HG03439 (cell line): ENCODE measurements at regions not wholly inside any gene's neighbourhood (a gene's known extent, or its start where the extent isn't known, plus 50 kb on each side); places are given as distances from the start of the nearest gene placed in this dataset.
A peak's percentile ranks its signal among the peaks of the same experiment; 100 is the strongest.
"Not testable (repeated sequence)": the region's sequence is repeated elsewhere in the genome, so short reads cannot be mapped to it uniquely, and the experiment has no call there.

ENCODE experiments used
- ATAC-seq: cut with Tn5 transposase; IDR thresholded peaks from one replicate; pipeline ENCODE4 v1.9.1; 2021; ENCODE audit warnings: mild to moderate bottlenecking, moderate library complexity; ENCODE audit not compliant: unreplicated experiment

DNA sequence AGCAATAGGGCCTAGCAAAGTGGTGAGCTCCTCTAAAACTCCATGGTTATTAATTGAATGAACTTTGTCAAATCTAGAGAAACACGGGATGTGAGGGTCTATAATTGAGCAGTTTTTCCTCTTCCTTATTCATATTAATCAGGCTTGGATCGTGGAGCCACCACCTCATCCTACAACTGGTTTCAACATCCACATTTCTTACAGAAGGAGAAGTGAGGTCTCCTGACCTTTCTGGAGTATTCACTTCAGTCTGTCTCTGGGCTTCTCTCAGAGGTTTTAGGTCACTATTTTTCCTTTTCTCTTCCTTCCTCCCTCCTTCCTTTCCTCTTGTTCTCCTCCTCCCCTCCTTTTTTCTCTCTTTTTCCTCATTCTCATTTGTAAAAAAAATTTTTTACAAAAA, 177.3 kb upstream of the ACTBL2 start:
- no peak for ATAC-seq

DNA sequence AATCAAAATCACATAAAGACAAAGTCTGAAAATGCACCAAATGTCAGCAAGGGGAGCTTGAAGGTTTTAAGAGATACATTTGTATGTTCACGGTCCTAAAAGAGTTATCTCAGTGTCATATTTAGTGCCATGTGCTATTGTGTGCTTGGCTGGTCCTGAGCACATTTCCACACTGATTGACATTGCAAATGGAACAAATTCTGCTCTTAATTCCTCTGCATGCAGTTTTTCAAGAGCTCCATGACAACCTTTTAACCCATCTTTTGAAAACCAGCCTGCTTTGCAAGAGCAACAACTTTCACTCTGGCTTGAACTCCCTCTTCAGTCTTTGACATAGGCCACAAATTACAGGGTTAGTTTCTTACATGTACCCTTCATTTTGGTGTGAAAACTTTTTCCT, 175.4 kb upstream of the ACTBL2 start:
- no peak for ATAC-seq

DNA sequence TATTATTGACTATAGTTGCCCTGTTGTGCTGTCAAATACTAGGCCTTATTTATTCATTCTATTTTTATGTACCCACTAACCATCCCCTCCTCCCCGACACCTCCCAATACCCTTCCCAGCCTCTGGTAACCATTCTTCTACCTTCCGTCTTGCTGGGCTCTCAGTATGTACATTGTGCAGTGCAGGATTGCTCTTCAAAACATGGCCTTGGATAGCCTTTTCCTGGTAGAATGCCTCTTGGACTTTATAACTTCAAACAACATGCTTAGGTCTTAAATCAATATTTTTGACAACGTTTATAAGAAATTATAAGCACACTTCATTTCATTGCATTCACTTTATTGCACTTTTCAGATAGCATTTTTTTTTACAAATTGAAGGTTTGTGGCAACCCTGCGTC, 172.6 kb upstream of the ACTBL2 start:
- no peak for ATAC-seq

DNA sequence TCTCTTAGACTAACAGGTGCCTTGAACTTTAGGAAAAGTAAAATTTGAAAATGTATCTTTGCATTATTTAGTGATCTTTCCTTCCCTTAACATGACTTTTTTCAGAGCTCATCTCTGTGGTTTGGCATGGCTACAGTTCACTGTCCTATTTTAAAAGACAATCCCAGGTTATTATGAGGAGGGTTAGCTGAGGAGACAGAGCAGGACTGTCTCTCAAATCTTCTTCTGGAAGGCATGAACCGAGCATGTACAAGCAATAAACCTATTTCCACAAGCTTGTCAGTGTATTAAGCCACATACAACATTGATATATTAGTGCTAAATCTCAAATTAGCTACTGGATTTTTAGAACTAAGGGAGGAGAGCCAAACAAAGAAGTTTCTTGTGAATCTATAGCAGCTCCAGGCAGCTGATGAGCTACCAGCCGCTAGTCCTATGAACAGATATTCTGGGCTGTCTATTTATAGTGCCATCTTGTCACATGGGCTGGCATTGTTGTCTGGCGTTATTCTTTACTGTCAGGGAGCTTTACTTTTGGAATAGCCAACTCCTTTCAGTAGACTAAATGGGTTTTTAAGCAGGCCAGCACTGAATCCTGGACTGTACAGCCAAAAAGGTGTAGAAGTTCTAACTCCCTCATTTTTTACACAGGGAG, 171.2 kb upstream of the ACTBL2 start:
- ATAC-seq, result no peak

DNA sequence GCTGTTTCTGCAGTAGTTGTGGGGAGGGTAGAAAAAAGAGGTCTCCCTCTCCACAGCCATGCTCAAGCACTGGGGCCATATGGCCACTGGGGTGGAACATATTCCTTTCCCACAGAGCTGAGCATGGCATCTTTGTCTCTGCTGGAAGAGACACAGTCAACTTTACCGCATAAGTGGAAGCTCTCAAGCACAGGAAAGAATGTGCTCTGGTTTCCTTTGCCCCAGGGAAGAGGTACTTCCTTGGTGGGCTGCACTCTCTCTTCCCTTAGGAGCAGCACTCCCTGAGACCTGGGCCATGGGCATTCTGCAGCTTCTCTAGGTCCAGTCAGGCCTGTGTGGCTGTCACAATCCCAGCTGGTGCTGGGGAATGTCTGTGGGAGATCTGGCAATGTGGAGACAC, 168.5 kb upstream of the ACTBL2 start:
- ATAC-seq, result no peak

DNA sequence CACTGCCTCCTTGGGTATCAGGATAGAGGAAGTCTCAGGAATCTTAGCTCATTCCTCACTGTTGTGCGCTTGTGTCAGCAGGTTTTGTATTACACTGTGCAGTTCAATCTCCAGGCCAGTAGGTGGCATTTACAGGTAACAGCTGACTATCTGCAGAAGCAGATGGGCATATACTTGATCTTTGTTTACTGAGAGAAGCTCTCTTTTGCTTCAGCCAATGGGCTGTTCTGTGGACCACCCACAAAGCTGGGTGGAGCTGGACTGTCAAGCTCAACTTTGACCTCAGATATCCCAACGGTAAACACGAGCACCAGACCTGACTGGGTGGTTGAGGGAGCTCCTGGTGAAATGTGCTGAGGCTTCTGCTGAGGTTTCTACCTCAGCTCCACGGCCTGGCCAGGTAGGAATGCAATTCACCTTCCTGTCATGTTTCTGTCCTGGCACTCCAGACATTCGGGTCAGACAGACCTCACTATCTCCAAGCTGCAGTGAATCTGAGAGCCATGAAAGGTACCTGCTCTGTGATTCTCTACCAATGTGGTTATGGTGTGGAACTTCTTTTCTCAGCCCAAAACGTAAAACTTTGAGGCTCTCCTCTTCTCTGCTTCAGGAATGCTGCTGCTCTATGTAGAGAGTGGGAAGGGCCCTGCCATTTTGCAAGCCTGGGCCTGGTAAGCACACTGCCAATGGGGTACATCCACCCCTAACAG, 167.9 kb upstream of the ACTBL2 start:
- ATAC-seq, result peak; percentile 97

DNA sequence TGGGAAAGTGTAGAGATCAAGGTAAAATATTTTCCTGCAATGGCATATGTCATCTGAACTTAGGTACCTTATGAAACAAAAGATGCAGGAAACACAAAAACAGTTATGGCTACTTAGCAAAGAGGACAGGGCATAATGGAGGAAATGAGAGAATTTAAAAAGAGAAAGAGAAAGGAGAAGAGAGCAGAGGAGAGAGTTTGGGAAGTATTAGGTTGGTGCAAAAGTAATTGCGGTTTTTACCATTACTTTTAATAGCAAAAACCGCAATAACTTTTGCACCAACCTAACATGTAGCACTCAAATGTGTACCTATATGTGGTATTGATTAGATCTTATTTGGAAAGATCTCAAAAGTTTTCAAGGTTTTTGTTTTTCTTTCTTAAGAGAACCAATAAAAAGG, 160.1 kb upstream of the ACTBL2 start:
- ATAC-seq, result no peak

DNA sequence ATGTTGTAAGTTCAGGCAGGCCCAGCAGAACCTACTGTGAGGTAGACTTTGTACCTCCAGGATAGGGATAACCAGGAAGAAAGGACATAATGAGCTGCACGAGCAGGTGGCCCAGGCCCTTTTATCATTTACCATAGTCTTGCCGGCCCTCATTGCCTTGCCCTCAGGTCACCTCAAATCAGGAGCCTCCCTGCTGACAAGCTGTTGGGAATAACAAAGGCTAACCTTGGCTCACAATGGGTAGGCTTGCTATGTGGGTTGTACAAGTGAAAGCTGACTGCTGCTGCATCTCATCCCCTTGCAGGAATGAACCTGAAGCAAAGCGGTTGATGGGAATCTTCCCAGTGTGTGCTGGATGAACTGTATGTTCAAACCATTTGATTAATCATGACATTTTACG, 159.5 kb upstream of the ACTBL2 start:
- ATAC-seq, result no peak

DNA sequence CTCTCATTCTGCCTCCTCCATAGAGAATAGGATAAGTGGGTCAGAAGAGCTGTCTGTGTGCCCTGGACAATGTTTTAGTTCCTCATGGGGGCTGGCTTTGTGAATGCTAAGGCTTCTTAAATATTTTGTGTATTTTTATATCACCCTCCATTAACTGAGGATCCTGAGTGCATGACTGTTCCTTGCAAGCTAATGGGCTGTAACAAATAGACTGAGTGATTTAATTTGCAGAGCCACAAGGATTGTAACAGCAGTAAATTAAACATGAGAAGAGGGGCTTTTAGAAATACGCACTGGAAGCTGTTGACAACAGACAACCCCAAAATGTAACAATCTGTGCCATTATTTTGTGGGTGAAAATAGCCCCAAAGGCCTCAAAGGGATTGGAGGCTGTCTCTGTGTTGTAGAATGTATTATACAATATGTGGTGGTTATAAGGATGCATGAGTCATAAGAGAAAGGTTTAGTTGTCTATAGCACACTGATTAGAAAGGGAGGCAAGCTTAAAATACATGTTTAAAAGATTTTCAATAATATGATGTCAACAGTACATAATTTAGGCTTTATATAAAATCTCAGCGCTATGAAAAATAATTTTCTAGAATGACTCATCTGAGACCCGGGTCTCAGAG, 152.7 kb upstream of the ACTBL2 start:
- ATAC-seq, result no peak

DNA sequence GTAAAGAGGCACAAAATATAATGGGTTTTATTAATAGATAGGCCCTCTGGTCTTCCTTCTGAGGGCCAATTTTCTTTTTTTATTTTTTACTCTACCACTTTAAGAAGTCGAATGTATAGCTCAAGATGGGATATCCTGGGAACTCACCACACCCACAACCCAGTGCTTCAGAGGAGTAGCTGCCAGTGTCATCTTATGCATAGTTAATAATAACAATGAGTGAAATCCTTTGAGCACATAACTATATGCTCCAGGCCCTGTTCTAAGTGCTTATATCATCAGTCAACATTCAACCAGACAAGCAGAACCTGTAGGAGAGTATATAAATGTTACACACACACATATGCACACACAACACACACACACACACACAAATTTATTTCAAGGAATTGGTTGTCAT, 150.3 kb upstream of the ACTBL2 start:
- ATAC-seq, result no peak

DNA sequence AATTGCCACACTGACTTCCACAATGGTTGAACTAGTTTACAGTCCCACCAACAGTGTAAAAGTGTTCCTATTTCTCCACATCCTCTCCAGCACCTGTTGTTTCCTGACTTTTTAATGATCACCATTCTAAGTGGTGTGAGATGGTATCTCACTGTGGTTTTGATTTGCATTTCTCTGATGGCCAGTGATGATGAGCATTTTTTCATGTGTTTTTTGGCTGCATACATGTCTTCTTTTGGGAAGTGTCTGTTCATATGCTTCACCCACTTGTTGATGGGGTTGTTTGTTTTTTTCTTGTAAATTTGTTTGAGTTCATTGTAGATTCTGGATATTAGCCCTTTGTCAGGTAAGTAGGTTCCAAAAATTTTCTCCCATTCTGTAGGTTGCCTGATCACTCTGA, 148.5 kb upstream of the ACTBL2 start:
- not testable (repeated sequence) for ATAC-seq

DNA sequence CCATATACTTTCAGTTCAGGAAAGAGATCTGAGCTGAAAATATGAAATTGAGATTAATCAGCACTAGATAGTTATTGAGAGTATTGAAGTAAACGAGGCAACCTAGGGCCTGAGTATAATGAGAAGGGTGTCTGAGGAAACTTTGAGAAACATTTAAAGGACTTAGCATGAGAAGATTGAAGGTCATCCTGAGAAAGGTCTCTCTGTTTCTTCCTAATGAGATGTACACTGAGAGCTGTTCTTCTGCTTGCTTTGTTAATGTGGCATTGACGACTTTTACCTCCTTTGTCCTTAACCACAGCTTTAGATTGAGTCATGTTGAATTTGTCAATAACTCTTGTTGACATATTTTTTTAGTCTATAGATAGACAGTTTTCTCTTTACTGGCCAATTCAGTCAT, 145.1 kb upstream of the ACTBL2 start:
- ATAC-seq, result no peak

DNA sequence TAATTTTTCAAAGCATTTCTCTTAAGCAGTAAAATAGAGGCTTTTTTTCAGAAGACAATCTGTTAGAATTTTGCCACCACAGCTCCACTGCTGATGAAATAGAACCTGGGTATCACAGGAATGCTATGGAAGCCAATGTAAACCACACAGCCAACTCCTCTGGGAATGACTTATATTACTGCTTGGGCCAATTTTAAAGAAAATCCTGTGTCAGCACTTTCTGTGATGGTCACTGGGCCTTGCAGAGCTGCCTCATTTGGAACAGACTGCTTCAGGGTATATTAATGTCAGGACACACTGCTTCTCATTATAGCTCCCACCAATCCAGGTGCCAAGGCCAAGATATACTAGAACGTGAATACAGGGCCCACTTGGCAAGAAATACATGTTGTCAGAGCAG, 144.1 kb upstream of the ACTBL2 start:
- ATAC-seq, result no peak

DNA sequence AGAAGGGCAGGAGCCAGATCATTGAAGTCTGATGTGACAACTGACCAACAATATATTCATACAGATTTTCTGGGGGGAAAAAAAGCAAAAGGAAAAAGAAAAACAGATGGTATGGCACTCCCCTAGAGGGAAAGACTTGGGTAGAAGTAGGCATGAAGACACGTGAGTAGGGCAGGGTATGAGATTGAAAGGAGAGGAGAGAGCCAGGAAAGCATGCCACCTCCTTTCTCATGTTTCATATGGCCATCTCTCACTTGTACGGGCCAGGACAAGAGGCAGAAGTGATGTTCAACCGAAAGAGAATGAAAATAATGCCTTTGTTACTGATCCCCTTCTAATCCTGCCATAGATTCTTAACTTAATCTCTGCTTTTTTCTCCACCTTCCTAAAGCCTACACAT, 139.0 kb upstream of the ACTBL2 start:
- ATAC-seq, result no peak

DNA sequence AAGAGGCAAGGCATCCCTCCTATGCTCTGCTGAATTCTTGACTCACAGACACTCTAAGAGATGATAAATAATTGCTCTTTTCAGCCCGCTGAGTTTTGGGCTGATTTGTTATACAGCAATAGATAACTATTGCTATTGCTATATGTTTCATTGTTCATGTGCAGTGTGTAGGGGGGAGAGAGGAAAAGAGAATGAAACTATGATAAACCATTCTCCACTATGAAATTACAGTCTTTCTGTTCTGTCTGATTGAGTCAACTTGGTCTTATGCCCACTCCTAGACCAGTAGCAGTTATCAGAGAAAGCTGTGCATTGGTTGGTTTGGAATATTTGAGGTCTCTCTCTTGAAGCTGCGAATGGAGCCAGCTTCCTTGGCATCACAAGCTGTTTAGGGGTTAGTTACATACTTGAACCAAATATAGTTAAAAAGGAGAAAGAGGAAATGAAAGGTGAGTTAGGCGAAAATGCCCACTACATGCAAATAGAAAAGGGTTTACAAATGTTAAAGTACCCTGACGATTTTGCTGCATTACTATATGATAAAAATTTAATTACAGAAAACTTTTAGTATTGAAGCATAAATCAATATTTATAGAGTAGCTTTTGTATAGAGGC, 136.3 kb upstream of the ACTBL2 start:
- no peak for ATAC-seq

DNA sequence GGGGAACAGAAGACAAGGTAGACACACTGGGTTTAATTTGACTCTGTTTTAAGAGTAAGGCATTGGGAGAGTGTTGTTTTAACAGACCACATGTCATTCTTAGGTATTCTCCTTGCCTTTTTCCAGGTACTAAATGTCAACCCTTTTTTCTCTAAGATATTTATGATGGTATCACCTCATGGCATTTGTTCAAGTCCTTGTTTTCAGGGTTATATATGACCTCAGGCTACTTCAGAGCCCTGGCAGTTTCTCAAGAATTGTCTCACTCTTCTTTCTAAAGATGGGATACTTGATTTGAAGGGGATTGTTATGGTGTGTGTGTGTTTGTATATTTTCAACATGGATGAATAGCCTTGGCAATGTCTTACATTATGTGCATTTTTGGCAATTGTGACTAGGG, 131.1 kb upstream of the ACTBL2 start:
- no peak for ATAC-seq

DNA sequence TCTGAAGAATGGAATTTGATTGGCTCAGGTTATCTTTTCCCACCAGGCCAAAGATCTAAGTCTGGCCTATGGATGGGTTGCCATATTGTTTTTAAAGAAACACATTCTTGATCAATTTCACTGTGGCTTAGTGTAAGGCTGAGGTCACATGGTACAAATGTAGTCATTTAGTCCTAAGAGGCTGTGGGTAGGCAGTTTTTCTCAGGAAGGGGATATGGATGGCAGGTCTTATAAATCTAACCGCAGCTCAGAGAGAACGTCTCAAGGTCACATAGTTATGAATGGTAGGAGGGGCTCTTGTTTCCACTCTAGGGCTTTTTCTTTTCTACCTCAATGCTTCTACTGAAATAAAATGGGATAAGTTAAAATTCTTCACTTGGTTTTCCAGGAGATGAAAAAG, 128.6 kb upstream of the ACTBL2 start:
- no peak for ATAC-seq

DNA sequence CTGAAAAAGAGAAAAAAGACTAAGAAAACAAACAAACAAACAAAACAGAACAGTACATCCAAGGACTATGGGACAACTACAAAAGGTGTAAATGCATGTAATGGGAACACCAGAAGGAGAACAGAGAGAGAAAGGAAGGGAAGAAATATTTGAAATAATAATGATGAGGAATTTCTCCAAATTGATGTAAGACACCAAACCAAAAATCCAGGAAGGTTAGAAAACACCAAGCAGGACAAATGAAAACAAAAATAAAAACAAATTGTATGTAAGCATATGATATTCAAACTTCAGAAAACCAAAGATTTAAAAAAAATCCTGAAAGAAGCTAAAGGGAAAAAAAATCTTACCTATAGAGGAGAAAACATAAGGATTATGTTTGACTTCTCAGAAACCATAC, 125.9 kb upstream of the ACTBL2 start:
- no peak for ATAC-seq

DNA sequence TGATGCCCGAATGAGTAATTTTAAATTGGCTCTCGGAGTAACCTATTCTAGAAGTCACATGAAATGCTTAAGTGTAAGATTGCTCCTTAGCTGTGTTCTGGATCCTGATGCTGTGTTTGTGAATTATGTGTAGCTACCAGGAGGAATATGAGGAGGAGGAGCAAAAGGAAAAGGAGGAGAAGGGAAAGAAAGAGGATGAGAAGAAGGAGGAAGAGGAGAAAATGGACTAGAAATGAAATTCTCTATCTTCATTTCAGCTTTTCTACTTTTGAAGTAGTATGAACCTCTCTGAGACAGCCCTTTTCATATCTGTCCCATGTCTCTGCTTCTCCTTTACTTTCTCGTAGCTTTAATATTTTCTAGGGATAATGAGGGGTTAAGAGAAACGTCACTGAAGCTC, 119.4 kb upstream of the ACTBL2 start:
- no peak for ATAC-seq

DNA sequence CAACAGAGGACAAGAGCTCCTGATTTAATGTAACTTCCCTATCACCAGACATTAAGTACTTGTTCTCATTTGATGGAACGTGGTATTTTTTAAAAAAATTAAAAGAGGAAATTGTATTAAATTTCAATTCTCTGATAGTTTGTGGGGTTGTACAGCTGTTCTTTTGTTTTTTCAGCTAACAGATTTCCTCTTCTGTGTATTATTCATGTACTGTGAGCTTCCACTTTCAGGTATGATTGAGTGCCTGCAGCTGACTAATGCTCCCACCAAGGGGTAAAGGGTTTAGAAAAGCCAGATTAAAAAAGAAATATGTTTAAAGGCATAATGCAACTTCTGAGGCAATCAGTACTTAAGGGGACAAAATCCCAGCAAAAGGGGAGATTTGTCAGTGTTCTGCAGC, 117.7 kb upstream of the ACTBL2 start:
- ATAC-seq, result no peak

DNA sequence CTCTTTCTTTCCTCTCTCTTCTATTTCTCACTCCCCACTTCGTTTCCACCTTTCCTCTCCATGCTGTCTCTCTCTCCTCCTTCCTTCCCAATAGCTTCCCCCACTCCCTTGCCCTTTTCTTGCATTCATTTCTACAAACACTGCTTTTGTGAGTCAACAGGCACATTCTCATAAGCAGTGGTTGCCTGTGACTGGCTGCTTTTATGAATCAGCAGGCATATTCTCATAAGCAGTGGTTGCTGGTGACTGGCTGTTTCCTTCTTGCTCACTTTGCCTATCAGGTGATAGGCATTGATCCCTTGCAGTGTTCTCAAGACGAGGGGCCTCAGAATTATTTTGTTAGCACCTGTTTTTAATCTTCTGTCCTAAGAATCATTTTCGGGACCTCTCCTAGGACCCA, 116.1 kb upstream of the ACTBL2 start:
- ATAC-seq, result no peak

DNA sequence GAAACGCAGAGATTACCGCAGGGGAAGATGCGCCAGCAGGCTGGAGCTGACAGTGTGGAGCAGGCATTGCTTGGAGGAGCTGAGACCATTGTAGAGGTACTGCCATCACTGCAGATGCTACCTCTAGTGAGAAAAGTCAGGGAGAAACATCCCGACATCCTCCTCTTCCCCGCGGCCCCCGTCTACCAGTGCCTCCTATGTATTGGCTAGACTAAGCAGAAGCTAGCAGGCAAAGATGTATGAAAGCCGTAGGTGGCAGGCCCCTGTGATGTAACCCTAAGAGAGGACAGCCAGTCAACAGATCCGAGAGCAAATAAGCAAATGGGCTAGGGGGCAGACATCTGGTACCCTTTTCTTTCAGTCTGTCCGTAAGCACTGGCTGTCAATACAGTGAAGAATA, 115.5 kb upstream of the ACTBL2 start:
- no peak for ATAC-seq
